GM19099 (cell line): ENCODE measurements at regions not wholly inside any gene's neighbourhood (a gene's known extent, or its start where the extent isn't known, plus 50 kb on each side); places are given as distances from the start of the nearest gene placed in this dataset.

Experiments
- POLR2A ChIP-seq: IDR thresholded peaks from 3 replicates; pipeline ENCODE4 v1.6.1; 2011; ENCODE audit warnings: low read depth; ENCODE audit not compliant: insufficient read length; ENCODE audit errors: extremely low read depth

DNA sequence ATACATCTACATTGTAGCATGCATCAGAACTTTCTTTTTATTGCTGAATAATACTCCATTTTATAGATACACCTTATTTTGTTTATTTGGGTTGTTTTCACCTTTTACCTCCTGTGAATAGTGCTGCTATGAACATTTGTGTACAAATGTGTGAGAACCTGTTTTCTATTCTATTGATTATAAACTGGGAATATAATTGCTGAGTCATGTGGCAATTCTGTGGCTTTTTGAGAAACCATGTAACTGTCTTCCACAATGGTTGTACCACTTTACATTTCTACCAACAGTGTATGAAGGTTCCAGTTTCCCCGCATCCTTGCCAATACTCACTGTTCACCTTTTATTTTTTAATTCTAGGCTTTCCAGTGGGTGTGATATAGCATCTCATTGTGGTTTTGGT, 138.6 kb upstream of the MBL2 start:
- TF ChIP-seq POLR2A, result no peak

DNA sequence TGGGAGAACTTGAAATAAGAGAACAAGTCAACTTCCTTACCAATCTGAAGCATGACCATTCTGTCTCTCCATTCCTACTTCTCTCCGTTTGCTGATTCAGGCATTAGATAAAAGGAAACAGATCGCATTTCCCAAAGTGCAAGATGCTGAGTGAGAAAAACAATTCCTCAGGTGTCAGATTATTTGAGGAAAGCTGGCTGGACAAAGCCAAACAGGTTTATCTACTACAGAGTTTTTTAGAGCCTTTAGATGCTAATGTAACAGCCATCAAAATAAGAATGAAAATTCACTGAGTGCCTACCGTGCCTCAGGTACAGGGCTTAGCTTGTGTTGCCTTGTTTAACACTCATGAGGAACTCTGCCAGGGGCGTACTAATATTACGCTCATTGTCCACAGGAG, 135.9 kb upstream of the MBL2 start:
- TF ChIP-seq POLR2A, result no peak

DNA sequence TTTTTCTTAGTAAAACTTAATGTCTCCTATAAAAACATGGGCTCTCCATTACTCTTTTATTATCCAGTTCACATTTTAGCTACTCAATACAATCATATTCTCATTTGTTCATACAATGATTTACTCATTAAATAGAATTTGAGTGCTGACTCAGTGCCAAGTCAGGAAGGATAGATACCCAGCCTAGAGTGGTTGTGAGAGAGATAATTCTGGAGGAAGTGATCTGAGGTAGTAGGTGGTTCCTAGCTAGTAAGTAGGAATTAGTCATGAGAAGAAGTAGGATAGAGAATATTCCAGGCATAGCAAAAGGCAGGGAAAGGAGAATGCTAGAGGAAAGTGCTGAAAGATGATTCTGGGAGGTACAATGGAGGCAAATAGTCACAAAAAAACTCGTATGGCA, 133.5 kb upstream of the MBL2 start:
- TF ChIP-seq POLR2A, result no peak

DNA sequence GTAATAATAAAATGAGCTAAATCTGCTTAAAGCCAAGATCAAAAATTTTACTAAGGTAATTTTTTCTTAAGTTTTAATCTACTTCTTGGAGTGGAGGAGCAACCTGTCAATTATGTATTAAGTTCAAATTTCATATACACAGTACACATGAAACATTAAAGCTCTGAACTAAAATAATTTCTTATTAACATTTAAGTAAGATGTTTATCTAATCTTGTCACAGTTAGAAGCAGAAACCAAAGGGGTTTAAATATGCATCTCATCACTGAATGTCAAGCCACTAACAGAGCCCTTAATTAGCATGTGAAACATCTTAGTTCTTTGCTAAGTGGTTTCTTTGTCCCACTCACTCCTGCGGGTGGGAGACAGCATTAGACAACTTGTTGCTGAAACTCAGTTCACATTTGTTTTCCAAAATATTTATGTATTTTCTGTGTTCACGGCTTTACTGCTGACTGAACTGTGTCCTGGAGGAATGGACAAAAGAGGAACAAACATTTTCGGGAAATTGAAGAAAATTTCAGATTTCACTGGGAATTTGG, 130.9 kb upstream of the MBL2 start:
- no peak for TF ChIP-seq POLR2A

DNA sequence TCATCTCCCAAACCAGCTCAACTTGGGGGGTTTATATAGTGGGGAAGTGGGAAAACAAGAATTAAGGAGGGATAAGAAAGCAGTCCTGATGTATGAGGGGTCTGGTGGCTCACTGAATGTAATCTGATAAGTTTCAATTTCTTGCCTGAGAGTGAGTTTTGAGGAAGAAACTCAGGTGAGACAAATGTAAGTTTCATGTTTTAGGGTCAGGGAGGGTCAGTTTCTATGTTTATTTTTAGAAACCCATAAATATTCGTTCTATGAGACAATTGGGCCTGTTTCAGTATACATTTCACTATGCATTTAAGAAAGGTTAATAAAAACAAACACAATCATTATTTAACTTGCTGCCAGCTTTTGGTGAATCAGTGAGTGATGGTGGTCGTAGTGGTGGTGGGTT, 128.0 kb upstream of the MBL2 start:
- no peak for TF ChIP-seq POLR2A

DNA sequence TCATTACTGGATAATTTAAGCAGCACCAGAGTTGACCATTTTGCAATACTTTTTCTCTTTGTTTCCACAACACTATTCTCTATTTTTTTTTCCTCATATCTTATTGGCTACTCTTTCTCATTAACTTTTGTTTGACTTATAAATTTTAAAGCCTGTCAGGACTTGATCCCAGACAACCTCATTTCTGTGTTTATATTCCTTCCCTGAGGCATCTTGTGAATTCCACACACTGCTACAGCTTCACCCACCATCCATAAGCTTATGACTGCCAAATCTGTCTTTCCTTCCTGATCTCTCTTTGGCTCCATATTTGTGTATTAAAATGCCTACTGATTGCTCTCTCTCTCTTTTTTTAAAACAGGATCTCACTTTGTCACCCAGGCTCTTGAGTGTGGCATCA, 124.6 kb upstream of the MBL2 start:
- TF ChIP-seq POLR2A, result no peak

DNA sequence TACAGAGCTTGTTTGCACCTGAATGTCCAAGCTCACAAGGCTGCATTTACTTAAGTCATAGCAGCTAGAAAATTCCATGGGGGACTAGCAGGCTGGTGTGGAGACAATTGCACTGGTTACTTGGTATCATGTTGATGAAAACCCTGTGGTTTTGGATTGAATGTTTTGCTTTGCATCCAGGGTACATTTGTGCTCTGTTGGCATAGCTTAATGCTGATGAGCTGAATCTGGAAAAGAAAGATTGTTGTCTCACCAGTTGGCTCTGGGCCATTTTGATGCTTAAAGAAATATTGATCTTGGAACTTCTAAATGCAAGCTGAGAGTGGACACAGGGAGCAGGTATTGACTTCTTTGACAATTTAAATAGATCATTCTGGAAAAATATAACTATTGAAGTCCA, 122.5 kb upstream of the MBL2 start:
- no peak for TF ChIP-seq POLR2A

DNA sequence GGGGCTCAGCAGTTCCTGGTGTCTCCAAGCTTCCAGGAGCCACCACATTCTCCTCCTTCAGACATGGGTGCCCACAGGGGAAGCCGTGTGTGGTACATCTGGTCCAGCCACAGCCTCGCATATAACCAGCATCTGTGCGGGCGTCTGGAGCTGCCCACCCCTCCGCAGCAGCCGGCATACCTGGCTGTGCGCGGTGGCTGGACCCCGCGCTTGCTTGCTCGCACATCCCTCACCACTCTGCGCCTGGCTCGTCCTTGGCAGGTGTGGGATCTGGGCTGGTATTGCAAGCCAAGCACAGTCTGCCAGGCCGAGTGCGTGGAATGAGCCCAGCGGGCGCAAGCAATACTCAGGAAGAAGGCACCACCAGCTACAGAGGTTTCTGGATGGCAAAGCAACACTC, 117.7 kb upstream of the MBL2 start:
- no peak for TF ChIP-seq POLR2A

DNA sequence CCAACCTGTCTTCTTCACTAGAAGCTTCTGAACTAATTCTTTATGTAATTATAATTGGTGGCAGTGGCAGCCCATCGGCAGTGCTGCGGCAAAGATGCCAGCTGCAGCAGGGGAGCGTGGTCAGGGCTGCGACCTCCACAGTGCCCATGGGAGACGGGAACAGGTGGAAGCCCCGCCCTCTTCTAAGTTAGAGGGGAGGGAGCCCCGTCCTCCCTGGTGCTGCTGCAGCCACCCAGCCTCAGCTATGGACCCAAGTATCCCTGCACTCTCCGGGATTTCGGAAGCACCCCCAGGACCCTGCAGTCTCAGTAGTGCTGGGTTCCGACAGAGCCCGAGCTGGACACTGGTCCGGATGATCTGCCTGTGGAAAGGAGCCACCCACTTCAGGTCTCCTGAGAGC, 117.0 kb upstream of the MBL2 start:
- no peak for TF ChIP-seq POLR2A

DNA sequence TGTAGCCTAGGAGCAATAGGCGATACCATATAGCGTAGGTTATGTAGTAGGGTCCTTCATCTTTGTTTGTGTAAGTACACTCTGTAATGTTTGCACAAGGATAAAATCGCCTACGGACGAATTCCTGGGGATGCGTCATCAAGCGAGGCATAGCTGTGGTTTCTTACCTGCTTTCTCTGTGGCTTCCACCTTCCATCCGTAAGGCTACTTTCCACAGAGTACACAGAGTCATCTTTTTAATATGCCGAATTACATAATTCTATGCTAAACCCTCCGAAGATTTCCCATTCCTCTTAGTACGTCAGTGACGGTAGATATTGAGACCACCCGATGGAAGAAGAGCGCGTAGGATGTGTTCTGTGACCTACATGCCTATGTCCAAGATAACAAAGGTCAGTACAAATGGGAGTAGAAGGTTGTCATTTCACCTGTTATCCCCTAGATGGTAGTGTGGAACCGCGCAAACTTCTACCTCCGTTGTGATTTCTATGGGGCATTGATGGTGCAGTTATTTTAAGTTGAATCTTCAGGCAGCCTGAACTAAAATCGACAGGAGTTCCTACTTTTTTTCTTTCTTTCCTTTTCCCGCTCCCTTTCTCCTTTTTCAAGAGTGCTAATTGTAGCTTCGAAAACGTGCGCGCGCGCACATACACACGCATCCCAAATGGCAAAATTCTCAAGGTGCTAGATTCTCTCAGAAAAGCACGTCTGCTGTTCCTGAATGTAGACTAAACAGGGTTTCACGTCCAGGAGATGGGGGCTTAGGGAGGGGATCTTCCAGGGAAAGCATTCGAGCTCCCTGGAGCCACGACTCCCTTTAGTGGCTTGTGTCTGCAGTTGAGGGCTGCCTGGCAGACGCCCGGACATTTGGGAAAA, 111.7 kb upstream of the MBL2 start:
- no peak for TF ChIP-seq POLR2A

DNA sequence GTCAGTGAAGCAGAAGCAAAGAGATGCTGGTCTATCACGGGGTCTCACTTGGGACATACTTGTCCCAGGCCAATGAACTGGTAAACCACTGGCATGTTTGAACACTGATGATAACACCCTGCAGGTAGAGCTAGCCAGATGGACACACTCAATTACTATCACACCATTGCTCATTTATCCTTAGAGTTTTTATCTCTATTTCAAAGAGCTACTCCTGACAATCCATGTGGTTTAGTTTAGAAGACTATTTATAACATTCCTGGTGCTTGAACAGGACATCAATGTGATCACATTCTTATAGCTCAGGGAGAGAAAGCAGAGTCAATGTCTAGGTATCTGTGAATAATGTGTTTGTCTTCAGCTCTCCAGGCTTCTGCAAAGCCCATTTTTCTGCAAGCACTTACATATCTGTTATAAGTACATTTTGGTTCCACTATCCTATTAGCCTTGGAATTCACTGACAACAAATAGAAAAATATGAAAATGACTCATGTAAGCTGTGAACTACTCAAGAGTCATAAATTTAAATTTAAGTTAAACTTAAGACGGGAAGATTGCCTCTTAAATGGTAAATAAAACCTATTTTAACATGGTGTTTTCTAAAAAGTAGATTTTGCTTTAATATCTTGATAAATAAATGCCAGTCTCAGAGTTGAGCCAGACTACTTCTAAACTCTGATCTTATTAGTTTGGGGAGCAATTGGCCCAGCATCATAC, 106.7 kb upstream of the MBL2 start:
- no peak for TF ChIP-seq POLR2A

DNA sequence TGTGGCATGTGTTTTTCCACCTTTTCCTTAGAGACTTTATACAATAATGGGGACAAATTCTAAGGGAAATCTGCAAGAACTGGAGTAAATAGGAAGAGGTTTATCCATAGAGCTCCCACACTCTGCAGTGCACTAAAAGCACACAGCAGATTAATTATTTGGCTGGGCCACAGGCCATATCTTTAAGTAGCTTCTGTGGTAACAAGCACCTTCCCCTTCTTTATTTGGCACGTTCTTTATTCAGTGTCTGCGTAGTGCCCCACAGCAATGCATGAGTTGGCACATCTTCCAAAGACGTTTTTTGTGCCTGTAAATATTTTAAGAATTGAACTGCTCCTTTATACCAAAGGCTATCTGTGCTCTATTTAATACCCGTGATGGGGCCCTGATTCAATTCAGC, 104.9 kb upstream of the MBL2 start:
- no peak for TF ChIP-seq POLR2A

DNA sequence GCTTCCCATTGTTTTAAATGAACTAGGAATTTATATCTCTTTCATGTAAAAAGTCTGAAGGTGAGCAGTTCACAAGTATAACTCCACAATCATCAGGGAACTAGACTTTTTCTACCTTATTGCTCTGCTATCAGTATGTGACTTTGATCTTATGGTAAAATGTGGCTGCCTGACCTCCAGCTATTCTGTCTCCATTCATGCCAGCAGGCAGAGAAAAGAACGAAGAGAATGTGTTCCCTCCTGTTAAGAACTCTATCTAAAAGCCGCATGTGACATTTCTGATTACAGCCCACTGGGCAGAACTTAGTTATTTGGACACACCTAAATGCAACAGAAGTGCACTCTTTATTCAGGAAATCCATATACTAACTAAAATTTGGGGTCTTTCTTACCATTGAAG, 102.8 kb upstream of the MBL2 start:
- no peak for TF ChIP-seq POLR2A

DNA sequence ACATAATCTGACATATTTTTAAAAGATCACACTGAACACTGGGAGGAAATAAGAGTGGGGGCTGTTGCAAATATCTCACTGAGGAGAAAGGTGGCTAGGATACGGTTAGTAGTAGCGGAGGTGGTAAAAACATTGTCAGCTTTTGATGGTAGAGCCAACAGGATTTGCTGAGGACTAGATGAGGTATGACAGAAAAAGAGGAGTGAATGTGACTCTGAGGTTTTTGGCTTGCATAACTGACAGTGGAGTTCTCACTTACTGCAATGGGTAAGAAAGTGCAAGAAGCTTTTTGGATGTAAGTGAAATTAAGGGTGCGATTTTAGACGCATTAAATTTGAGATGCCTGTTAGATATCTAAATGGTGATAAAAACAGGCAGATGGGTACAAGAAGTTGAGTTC, 102.0 kb upstream of the MBL2 start:
- no peak for TF ChIP-seq POLR2A

DNA sequence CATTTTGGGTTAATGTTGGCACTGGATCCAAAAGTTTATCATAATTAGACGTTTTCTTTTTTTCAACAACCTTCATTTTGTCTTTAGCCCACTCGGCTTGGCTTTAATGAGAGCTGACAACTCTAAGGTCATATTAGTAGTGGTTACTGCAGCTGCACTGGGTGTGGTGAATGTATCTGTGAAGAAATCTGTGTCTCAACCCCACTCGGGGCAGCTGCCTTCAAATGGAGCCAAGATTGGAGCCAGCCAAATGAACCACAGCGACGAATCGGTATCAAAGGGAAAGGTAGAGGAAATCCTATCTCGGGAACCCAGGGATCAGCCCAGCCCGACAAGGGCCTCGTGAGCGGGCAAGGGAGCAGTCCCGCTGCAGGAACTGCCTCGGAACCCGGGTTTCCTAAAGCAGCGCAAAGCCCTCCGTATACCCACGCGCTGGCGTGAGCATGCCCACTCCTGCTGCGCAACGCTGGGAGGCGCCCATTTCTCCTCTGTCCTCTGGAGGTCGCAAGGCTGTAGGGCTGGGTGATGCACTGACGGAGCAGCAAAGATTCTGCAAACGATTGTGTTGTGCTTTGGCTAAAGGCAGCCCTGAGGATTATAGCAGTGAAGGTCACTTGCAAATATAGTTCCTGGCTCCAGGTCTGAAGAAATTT, 98.7 kb upstream of the MBL2 start:
- TF ChIP-seq POLR2A, result no peak
